SK-N-SH (cell line): ENCODE measurements at regions not wholly inside any gene's neighbourhood (a gene's known extent, or its start where the extent isn't known, plus 50 kb on each side); places are given as distances from the start of the nearest gene placed in this dataset.

ENCODE experiments used
- CTCF ChIA-PET: fragments of 300-600, 350-600 bp; formaldehyde crosslinking; extraction: SDS; loops from one replicate; lab custom pipeline; 2021; lab: Yijun Ruan, JAX
- POLR2A ChIA-PET: fragments of 350-600 bp; sonication (Branson Sonifier 250); formaldehyde crosslinking; extraction: SDS; loops from one replicate; lab custom pipeline; 2020; ENCODE audit warnings: antibody characterized with exemption, inconsistent platforms; lab: Yijun Ruan, JAX
- DNase-seq: peaks from one replicate; pipeline ENCODE4 v3.0.0; 2012
- H2AFZ ChIP-seq: fragments of 200-600 bp; sonication (generic); 2 replicates; pipeline ENCODE4 v1.8.1; 2016; ENCODE audit warnings: antibody characterized with exemption, mild to moderate bottlenecking, low read depth
- H3F3A ChIP-seq: fragments of 200-600 bp; sonication (generic); replicated peaks from 2 replicates; pipeline ENCODE3; 2016; ENCODE audit warnings: antibody characterized with exemption, mild to moderate bottlenecking; ENCODE audit not compliant: insufficient read depth
- H3K27ac ChIP-seq, 2 experiments: fragments of 200-500 bp in 1 of 2; fragments of 200-600 bp in 1 of 2; sonication (Bioruptor generic) in 1 of 2; sonication (generic), shearing (Covaris generic) in 1 of 2; 2 replicates each; pipeline versions ENCODE4 v1.5.1 to v1.6.1; 2014 to 2016; ENCODE audit warnings: low read depth in 2 of 2, inconsistent platforms in 1 of 2, low read length in 1 of 2, mild to moderate bottlenecking in 1 of 2, mixed read lengths in 1 of 2
- H3K27me3 ChIP-seq: fragments of 200-600 bp; sonication (generic), shearing (Covaris generic); 2 replicates; pipeline ENCODE4 v1.6.1; 2016; ENCODE audit warnings: mixed run types; ENCODE audit not compliant: insufficient read depth
- H3K36me3 ChIP-seq, 2 experiments: fragments of 200-500 bp in 1 of 2; fragments of 200-600 bp in 1 of 2; sonication (Bioruptor generic) in 1 of 2; sonication (generic) in 1 of 2; replicated peaks in 1 of 2; 2 replicates each; pipeline versions ENCODE3 to v1.5.1; 2014 to 2016; ENCODE audit warnings: low read length in 1 of 2, mild to moderate bottlenecking in 1 of 2; ENCODE audit not compliant: insufficient read depth in 2 of 2, control insufficient read depth in 1 of 2
- H3K4me1 ChIP-seq, 2 experiments: fragments of 200-500 bp in 1 of 2; fragments of 200-600 bp in 1 of 2; sonication (Bioruptor generic) in 1 of 2; sonication (generic), shearing (Covaris generic) in 1 of 2; 2 replicates each; pipeline versions ENCODE4 v1.5.1 to v1.6.1; 2014 to 2016; ENCODE audit warnings: low read depth in 1 of 2, low read length in 1 of 2, mixed run types in 1 of 2; ENCODE audit not compliant: insufficient read depth in 2 of 2, control insufficient read depth in 1 of 2
- H3K4me2 ChIP-seq: fragments of 200-600 bp; sonication (generic), shearing (Covaris generic); 2 replicates; pipeline ENCODE4 v1.6.1; 2017; ENCODE audit warnings: mixed run types
- H3K4me3 ChIP-seq, 2 experiments: fragments of 200-500 bp in 1 of 2; fragments of 200-600 bp in 1 of 2; sonication (Bioruptor generic) in 1 of 2; sonication (generic), shearing (Covaris generic) in 1 of 2; 2 replicates each; pipeline versions ENCODE4 v1.5.1 to v1.8.1; 2014 to 2016; ENCODE audit warnings: low read depth in 2 of 2, inconsistent platforms in 1 of 2, low read length in 1 of 2, mild to moderate bottlenecking in 1 of 2, mixed read lengths in 1 of 2, moderate library complexity in 1 of 2
- H3K79me2 ChIP-seq: fragments of 200-600 bp; sonication (generic); 2 replicates; pipeline ENCODE4 v1.8.1; 2017; ENCODE audit warnings: mild to moderate bottlenecking; ENCODE audit not compliant: insufficient read depth
- H3K9ac ChIP-seq: fragments of 200-600 bp; sonication (generic); 2 replicates; pipeline ENCODE4 v1.6.1; 2017; ENCODE audit warnings: mixed run types
- H3K9me2 ChIP-seq: fragments of 200-600 bp; sonication (generic); 2 replicates; pipeline ENCODE4 v1.6.1; 2017; ENCODE audit warnings: mixed run types
- H3K9me3 ChIP-seq: fragments of 200-600 bp; sonication (generic); 2 replicates; pipeline ENCODE4 v1.6.1; 2017; ENCODE audit warnings: mixed run types, mild to moderate bottlenecking, moderate library complexity
- H4K20me1 ChIP-seq: fragments of 200-600 bp; sonication (generic); 2 replicates; pipeline ENCODE4 v1.6.1; 2017; ENCODE audit warnings: mild to moderate bottlenecking, mixed run types; ENCODE audit not compliant: insufficient read depth
- CHD2 ChIP-seq: fragments of 150-350 bp; IDR thresholded peaks from 2 replicates; pipeline ENCODE4 v1.6.1; 2018; ENCODE audit warnings: low read length; ENCODE audit not compliant: partially characterized antibody
- ELF1 ChIP-seq: IDR thresholded peaks from 2 replicates; pipeline ENCODE4 v1.4.0; 2012
- EZH2phosphoT487 ChIP-seq: fragments of 200-600 bp; sonication (generic); IDR thresholded peaks from 2 replicates; pipeline ENCODE4 v1.6.1; 2017; ENCODE audit warnings: low read depth, mixed run types, mild to moderate bottlenecking, antibody characterized with exemption, moderate library complexity, borderline replicate concordance
- FOSL2 ChIP-seq: IDR thresholded peaks from 2 replicates; pipeline ENCODE4 v1.4.0; 2012; ENCODE audit warnings: low read depth, mild to moderate bottlenecking, moderate library complexity, borderline replicate concordance
- FOXJ3 ChIP-seq: sonication (generic); formaldehyde crosslinking; IDR thresholded peaks from 2 replicates; pipeline ENCODE4 v1.5.1; 2020; ENCODE audit warnings: mild to moderate bottlenecking, missing genetic modification reagents
- FOXM1 ChIP-seq: IDR thresholded peaks from 2 replicates; pipeline ENCODE4 v1.4.0; 2012; ENCODE audit warnings: low read depth, mild to moderate bottlenecking
- GABPA ChIP-seq: IDR thresholded peaks from 2 replicates; pipeline ENCODE4 v1.4.0; 2012; ENCODE audit warnings: low read depth, mild to moderate bottlenecking
- JUND ChIP-seq: IDR thresholded peaks from 2 replicates; pipeline ENCODE4 v1.4.0; 2012
- MAX ChIP-seq: IDR thresholded peaks from 2 replicates; pipeline ENCODE4 v1.4.0; 2012; ENCODE audit warnings: low read depth
- MXI1 ChIP-seq: IDR thresholded peaks from 2 replicates; pipeline ENCODE4 v1.6.1; 2012; ENCODE audit warnings: mild to moderate bottlenecking, low read depth, low read length, improper control_type of control experiment
- NFIC ChIP-seq: IDR thresholded peaks from 2 replicates; pipeline ENCODE4 v1.4.0; 2012; ENCODE audit warnings: borderline replicate concordance
- NRF1 ChIP-seq: IDR thresholded peaks from 2 replicates; pipeline ENCODE4 v1.6.1; 2012; ENCODE audit warnings: low read depth, mild to moderate bottlenecking, low read length
- POLR2AphosphoS5 ChIP-seq: IDR thresholded peaks from 2 replicates; pipeline ENCODE4 v1.6.1; 2012; ENCODE audit warnings: low read depth, low read length
- RFX5 ChIP-seq: IDR thresholded peaks from 2 replicates; pipeline ENCODE4 v1.6.1; 2012; ENCODE audit warnings: mild to moderate bottlenecking, improper control_type of control experiment, low read length
- RXRA ChIP-seq: IDR thresholded peaks from 2 replicates; pipeline ENCODE4 v1.4.0; 2012; ENCODE audit warnings: low read depth, mild to moderate bottlenecking, borderline replicate concordance
- SIN3A ChIP-seq: IDR thresholded peaks from 2 replicates; pipeline ENCODE4 v1.6.1; 2012; ENCODE audit warnings: low read depth, mild to moderate bottlenecking, low read length, moderate library complexity, borderline replicate concordance
- SMC3 ChIP-seq: IDR thresholded peaks from 2 replicates; pipeline ENCODE4 v1.6.1; 2012; ENCODE audit warnings: low read depth, low read length, improper control_type of control experiment
- TAF1 ChIP-seq: IDR thresholded peaks from 2 replicates; pipeline ENCODE4 v1.6.1; 2012; ENCODE audit warnings: low read depth, mild to moderate bottlenecking, low read length, moderate library complexity, borderline replicate concordance
- YY1 ChIP-seq: IDR thresholded peaks from 2 replicates; pipeline ENCODE4 v1.4.0; 2012; ENCODE audit warnings: low read depth, mild to moderate bottlenecking
- WGBS: methylation state at CpG from one replicate; pipeline ENCODE4 v1.1.6; 2017; ENCODE audit warnings: low lambda C conversion rate; 5-methylcytosine and 5-hydroxymethylcytosine counted together
- TF ChIP-seq, protein P1 (sequence below): fragments of 200-600 bp; sonication (generic); IDR thresholded peaks from 2 replicates; pipeline ENCODE4 v1.6.1; 2017; ENCODE audit warnings: antibody characterized with exemption, mild to moderate bottlenecking, moderate library complexity
- TF ChIP-seq, protein P2 (sequence below): fragments of 150-350 bp; IDR thresholded peaks from 2 replicates; pipeline ENCODE4 v1.6.1; 2016; ENCODE audit warnings: mild to moderate bottlenecking, low read depth, low read length

DNA sequence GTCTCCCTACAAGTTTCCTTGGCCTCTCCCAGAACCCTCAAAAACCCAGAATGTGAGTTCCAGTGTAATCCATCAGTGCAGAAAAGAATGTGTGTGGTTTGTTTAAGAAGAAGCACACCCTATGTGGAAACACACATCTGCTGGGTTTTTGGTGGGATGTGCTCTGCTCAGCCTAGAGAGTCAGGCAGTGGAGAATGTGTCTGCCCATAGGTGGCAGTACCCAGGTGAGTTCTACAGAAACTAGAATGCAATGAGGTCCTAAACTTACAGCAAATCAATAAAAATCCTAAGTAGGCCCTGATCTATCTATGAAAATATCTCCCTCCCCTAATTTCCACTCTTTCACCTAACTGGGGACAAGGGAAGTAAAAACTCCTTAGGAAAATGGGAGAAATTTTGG is 437.3 kb downstream of the DHX35 start:
- Histone ChIP-seq H3K36me3 (no peaks in the 10 kb centered on the region), H3K9me3 (no peaks in the 10 kb centered on the region), H3K9me2 (no peaks in the 10 kb centered on the region), H3K27ac (no peak overlapping the region), H4K20me1 (no peaks in the 10 kb centered on the region), H3F3A (no peaks in the 10 kb centered on the region), H3K4me2 (no peak overlapping the region), H3K79me2 (no peaks in the 10 kb centered on the region), H2AFZ (no peak overlapping the region), H3K4me1 (no peaks in the 10 kb centered on the region), H3K27me3 (no peaks in the 10 kb centered on the region), H3K9ac (no peak overlapping the region), H3K4me3 (no peak overlapping the region)
- ChIA-PET POLR2A (no interaction called here), CTCF (no interaction called here)
- TF ChIP-seq, protein P1, sequence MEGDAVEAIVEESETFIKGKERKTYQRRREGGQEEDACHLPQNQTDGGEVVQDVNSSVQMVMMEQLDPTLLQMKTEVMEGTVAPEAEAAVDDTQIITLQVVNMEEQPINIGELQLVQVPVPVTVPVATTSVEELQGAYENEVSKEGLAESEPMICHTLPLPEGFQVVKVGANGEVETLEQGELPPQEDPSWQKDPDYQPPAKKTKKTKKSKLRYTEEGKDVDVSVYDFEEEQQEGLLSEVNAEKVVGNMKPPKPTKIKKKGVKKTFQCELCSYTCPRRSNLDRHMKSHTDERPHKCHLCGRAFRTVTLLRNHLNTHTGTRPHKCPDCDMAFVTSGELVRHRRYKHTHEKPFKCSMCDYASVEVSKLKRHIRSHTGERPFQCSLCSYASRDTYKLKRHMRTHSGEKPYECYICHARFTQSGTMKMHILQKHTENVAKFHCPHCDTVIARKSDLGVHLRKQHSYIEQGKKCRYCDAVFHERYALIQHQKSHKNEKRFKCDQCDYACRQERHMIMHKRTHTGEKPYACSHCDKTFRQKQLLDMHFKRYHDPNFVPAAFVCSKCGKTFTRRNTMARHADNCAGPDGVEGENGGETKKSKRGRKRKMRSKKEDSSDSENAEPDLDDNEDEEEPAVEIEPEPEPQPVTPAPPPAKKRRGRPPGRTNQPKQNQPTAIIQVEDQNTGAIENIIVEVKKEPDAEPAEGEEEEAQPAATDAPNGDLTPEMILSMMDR: no peak
- TF ChIP-seq ELF1 (no peak), SMC3 (no peak), RXRA (no peak), RFX5 (no peak), EZH2phosphoT487 (no peak), FOSL2 (no peak), NFIC (no peak), TAF1 (no peak)
- TF ChIP-seq, protein P2, sequence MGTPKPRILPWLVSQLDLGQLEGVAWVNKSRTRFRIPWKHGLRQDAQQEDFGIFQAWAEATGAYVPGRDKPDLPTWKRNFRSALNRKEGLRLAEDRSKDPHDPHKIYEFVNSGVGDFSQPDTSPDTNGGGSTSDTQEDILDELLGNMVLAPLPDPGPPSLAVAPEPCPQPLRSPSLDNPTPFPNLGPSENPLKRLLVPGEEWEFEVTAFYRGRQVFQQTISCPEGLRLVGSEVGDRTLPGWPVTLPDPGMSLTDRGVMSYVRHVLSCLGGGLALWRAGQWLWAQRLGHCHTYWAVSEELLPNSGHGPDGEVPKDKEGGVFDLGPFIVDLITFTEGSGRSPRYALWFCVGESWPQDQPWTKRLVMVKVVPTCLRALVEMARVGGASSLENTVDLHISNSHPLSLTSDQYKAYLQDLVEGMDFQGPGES: no peak
- DNase-seq: no peak

DNA sequence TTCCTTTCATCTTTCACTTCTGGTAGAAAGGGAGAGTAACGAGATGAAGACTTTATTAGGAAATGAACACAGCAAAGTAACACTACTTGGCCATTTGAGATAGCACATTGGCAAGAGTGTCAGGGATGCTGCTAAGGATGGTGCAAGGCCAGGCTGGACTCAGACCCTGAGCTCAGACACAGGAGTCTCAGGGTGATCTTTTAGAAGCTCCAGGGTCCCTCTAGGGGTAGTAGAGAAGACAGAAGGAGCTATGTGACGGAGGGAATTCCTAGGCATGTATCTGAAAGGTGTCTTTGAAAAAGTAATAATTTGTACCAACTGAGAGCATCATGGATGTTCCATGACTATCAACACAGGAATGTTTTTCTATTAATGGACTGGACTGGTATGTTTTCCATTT is 436.5 kb downstream of the DHX35 start:
- no peaks in the 10 kb centered on the region for H3K9me3 ChIP-seq
- H3K4me2 ChIP-seq: no peak overlapping the region
- no peaks in the 10 kb centered on the region for H3K9me2 ChIP-seq
- ChIA-PET POLR2A (no interaction called here), CTCF (no interaction called here)
- H3K9ac ChIP-seq: no peak overlapping the region
- TF ChIP-seq SIN3A: no peak
- TF ChIP-seq FOXM1: no peak
- no peak for TF ChIP-seq CHD2
- TF ChIP-seq GABPA: no peak
- TF ChIP-seq JUND: no peak
- no peak for TF ChIP-seq FOXJ3 (CRISPR knock-in tag)
- no peak for TF ChIP-seq TAF1
- TF ChIP-seq, protein P2: no peak
- no peak for TF ChIP-seq MAX
- TF ChIP-seq RFX5: no peak
- TF ChIP-seq, protein P1: no peak
- no peak for TF ChIP-seq YY1
- no peak for TF ChIP-seq MXI1
- TF ChIP-seq NRF1: no peak
- TF ChIP-seq POLR2AphosphoS5: no peak
- H3K79me2 ChIP-seq: no peaks in the 10 kb centered on the region
- H3F3A ChIP-seq: no peaks in the 10 kb centered on the region
- H3K27ac ChIP-seq: no peak overlapping the region
- DNase-seq: no peak
- no peaks in the 10 kb centered on the region for H3K36me3 ChIP-seq
- no peaks in the 10 kb centered on the region for H3K27me3 ChIP-seq
- no peaks in the 10 kb centered on the region for H3K4me1 ChIP-seq
- H4K20me1 ChIP-seq: no peaks in the 10 kb centered on the region
- H3K4me3 ChIP-seq: no peak overlapping the region
- 13% methylated on average over 2 of the region's 2 CpGs for WGBS
- H2AFZ ChIP-seq: no peak overlapping the region
